GM12891 (cell line): ENCODE measurements at regions not wholly inside any gene's neighbourhood (a gene's known extent, or its start where the extent isn't known, plus 50 kb on each side); places are given as distances from the start of the nearest gene placed in this dataset.

Experiments
- POLR2A ChIP-seq: IDR thresholded peaks from 2 replicates; pipeline ENCODE4 v1.6.1; 2011; ENCODE audit warnings: low read depth, low read length, control low read depth
- POLR2AphosphoS5 ChIP-seq: IDR thresholded peaks from 2 replicates; pipeline ENCODE4 v1.6.1; 2011; ENCODE audit warnings: low read depth, low read length, control low read depth
- TAF1 ChIP-seq: IDR thresholded peaks from 2 replicates; pipeline ENCODE4 v1.6.1; 2011; ENCODE audit warnings: low read depth, low read length, control low read depth

GRCh38 chr1:157371221-157371620 lies 181.1 kb downstream of the FCRL5 start:
- no peak for TF ChIP-seq TAF1
- no peak for TF ChIP-seq POLR2AphosphoS5
- no peak for TF ChIP-seq POLR2A
